HEK293 (cell line): ENCODE measurements at regions not wholly inside any gene's neighbourhood (a gene's known extent, or its start where the extent isn't known, plus 50 kb on each side); places are given as distances from the start of the nearest gene placed in this dataset.

Source experiments
- ATF2 ChIP-seq: fragments of 450-650 bp; formaldehyde crosslinking; IDR thresholded peaks from 2 replicates; pipeline ENCODE4 v1.5.1; 2016; ENCODE audit warnings: missing biosample characterization, missing genetic modification characterization, low read depth
- CTCF ChIP-seq: fragments of 450-650 bp; formaldehyde crosslinking; IDR thresholded peaks from 2 replicates; pipeline ENCODE4 v1.5.1; 2016; ENCODE audit warnings: missing biosample characterization, missing genetic modification characterization
- ZNF449 ChIP-seq: fragments of 450-650 bp; formaldehyde crosslinking; IDR thresholded peaks from 2 replicates; pipeline ENCODE4 v1.5.1; 2017; ENCODE audit warnings: missing biosample characterization, mild to moderate bottlenecking, missing genetic modification characterization, moderate library complexity

GRCh38 chr6:151705993-151706733 lies 101.3 kb upstream of the ESR1 start:
- TF ChIP-seq ATF2 (no peak), CTCF (tag by site-specific recombination) (no peak), ZNF449 (tag by site-specific recombination) (no peak)
